ENCODE measurements at regions not wholly inside any gene's neighbourhood (a gene's known extent, or its start where the extent isn't known, plus 50 kb on each side); places are given as distances from the start of the nearest gene placed in this dataset.

DNA sequence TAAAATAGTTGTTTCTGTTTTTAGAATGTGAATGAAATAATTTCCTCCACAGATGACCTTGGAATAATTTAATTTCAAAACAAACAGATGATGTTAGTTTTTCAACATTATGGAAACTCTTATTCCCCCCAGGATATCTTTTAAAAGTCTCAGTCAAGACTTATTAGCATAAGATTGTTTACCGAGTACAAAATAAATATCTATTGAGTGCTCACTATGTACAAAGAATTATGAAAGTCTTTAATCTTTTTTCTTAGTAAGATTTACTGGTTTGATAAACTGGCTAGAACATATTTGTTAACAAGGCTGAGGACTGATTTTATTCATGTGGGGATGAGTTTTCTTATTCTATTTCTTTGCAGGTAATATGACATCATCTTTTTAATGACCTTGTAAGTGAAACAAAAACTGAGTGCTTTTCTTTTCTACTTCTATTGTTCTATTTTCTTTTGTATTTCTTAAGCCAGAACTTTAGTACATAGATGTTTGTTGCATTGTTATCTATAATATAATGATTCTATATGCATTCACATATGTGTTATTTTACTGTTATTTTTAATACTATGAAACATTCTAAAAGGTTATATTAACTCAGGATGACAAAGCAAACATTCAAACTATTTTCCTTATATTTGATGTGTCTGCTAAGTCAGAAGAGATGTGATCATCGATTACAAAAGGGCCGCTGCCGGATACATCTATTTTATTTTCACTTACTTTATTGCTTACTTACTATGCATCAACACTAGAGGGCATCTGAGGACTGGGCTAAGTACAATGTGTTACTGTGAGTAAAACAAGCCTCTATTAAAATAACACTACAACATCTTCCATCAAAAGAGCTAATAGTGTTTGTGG, 111.0 kb upstream of the ARHGAP42 start:
- Histone ChIP-seq H3K9ac (replicated peaks in 1 of 4; ENCODE audit: extremely low read depth in 1 of 4, low read depth in 3 of 4, low read length in 3 of 4) (no peak overlapping the region), H3K4me3 (ENCODE audit: extremely low read depth in 1 of 4, insufficient read depth in 2 of 4, low read depth in 3 of 4, low read length in 4 of 4) (no peak overlapping the region), H3K79me1 (ENCODE audit: low read depth, low read length) (no peaks in the 10 kb centered on the region), H3K4me1 (replicated peaks in 1 of 4; ENCODE audit: control insufficient read depth in 3 of 4, insufficient read depth in 4 of 4, low read length in 3 of 4) (no peaks in the 10 kb centered on the region; a peak in 1 of 7 replicates), H3K23ac (ENCODE audit: insufficient read length) (no peak overlapping the region), H3K4ac (replicated peaks; ENCODE audit: insufficient read length, low read depth, low read length) (no peak overlapping the region), H3K9me3 (ENCODE audit: insufficient read depth in 2 of 2, low read depth in 1 of 2, low read length in 1 of 2) (no peaks in the 10 kb centered on the region), H3K36me3 (ENCODE audit: control insufficient read depth in 2 of 4, insufficient read depth in 4 of 4, low read length in 3 of 4) (no peaks in the 10 kb centered on the region), H3K27me3 (replicated peaks in 1 of 4; ENCODE audit: control insufficient read depth in 3 of 4, extremely low read depth in 1 of 4, insufficient read depth in 3 of 4, low read length in 3 of 4) (no peaks in the 10 kb centered on the region), H4K5ac (ENCODE audit: insufficient read length, low read depth, low read length) (no peak overlapping the region), H2BK12ac (ENCODE audit: low read depth, low read length) (no peak overlapping the region), H2BK20ac (ENCODE audit: low read length) (no peak overlapping the region), H4K8ac (ENCODE audit: extremely low read depth, insufficient read depth, low read length) (no peak overlapping the region), H3K14ac (ENCODE audit: insufficient read length) (no peak overlapping the region), H2AK5ac (ENCODE audit: low read depth, low read length) (no peak overlapping the region), H3K56ac (replicated peaks; ENCODE audit: insufficient read length, low read depth, low read length) (no peak overlapping the region), H2BK120ac (replicated peaks; ENCODE audit: low read depth, low read length) (no peak overlapping the region), H2AFZ (ENCODE audit: low read length) (no peak overlapping the region), H4K91ac (replicated peaks; ENCODE audit: insufficient read length, low read length) (no peak overlapping the region), H3K27ac (ENCODE audit: low read depth, low read length) (no peak overlapping the region), H3K18ac (ENCODE audit: extremely low read depth, low read length) (no peak overlapping the region), H2BK15ac (ENCODE audit: low read length) (no peak overlapping the region), H3K4me2 (ENCODE audit: insufficient read depth in 1 of 2, low read depth in 2 of 2, low read length in 2 of 2) (no peak overlapping the region), H3K23me2 (ENCODE audit: low read depth, low read length) (no peaks in the 10 kb centered on the region), H4K20me1 (replicated peaks in 1 of 2; ENCODE audit: control insufficient read depth in 1 of 2, insufficient read depth in 2 of 2, low read length in 2 of 2) (no peaks in the 10 kb centered on the region), H3K79me2 (ENCODE audit: control insufficient read depth in 1 of 2, insufficient read depth in 2 of 2, low read length in 2 of 2) (no peaks in the 10 kb centered on the region), H2BK5ac (ENCODE audit: low read depth, low read length) (no peak overlapping the region)
- TF ChIP-seq TAF7 (optimal IDR thresholded peaks at IDR 0.05; ENCODE audit: borderline replicate concordance, low read depth, low read length) (no peak), KDM1A (IDR thresholded peaks at IDR 0.05; ENCODE audit: borderline replicate concordance, low read length) (no peak), RAD21 (IDR thresholded peaks at IDR 0.05 in 1 of 2, conservative IDR thresholded peaks at IDR 0.05 in 1 of 2; ENCODE audit: low read depth in 2 of 2, low read length in 2 of 2) (peak; percentile 93 to 97), BCL11A (IDR thresholded peaks at IDR 0.05; ENCODE audit: low read depth in 2 of 2, low read length in 2 of 2) (no peak)
- TF ChIP-seq, protein P1, sequence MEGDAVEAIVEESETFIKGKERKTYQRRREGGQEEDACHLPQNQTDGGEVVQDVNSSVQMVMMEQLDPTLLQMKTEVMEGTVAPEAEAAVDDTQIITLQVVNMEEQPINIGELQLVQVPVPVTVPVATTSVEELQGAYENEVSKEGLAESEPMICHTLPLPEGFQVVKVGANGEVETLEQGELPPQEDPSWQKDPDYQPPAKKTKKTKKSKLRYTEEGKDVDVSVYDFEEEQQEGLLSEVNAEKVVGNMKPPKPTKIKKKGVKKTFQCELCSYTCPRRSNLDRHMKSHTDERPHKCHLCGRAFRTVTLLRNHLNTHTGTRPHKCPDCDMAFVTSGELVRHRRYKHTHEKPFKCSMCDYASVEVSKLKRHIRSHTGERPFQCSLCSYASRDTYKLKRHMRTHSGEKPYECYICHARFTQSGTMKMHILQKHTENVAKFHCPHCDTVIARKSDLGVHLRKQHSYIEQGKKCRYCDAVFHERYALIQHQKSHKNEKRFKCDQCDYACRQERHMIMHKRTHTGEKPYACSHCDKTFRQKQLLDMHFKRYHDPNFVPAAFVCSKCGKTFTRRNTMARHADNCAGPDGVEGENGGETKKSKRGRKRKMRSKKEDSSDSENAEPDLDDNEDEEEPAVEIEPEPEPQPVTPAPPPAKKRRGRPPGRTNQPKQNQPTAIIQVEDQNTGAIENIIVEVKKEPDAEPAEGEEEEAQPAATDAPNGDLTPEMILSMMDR (IDR thresholded peaks at IDR 0.05; ENCODE audit: control extremely low read depth in 1 of 3, insufficient read depth in 1 of 3, low read depth in 1 of 3, low read length in 3 of 3): peak in 2 of 3 experiments; percentile 57 to 66; a peak in 2 of 4 replicates
- POLR2A ChIA-PET (ENCODE audit: partially characterized antibody): no interaction called here
- DNase-seq (ENCODE audit: low read depth in 1 of 2, low spot score in 2 of 2): no peak
- CTCF ChIA-PET (ENCODE audit: partially characterized antibody): interaction anchor here (0.5 to 4.4 kb wide), 52 partner anchors 9 to 1107 kb away, joined by 3 to 45 read pairs (median 4); no protein-coding TSS in a partner anchor
- peak; percentile 73 for FAIRE-seq
- WGBS, 2 experiments (ENCODE audit: extremely low coverage in 1 of 2, insufficient coverage in 1 of 2, insufficient read length in 1 of 2, insufficient replicate concordance in 2 of 2, low coverage in 1 of 2, low lambda C conversion rate in 2 of 2, missing lambda C conversion rate in 1 of 2): 66% methylated on average over 4 of the region's 4 CpGs; no CpG with 5 or more reads in 1 of the 2 experiments
